Trophoblast cell (in vitro differentiated cells and primary cell): ENCODE measurements at regions not wholly inside any gene's neighbourhood (a gene's known extent, or its start where the extent isn't known, plus 50 kb on each side); places are given as distances from the start of the nearest gene placed in this dataset.

Source experiments
- DNase-seq, 2 donors: peaks; one replicate each; pipeline ENCODE4 v3.0.0-alpha.2; 2016
- H2AFZ ChIP-seq: 2 replicates; pipeline ENCODE4 v1.6.1; 2013; ENCODE audit warnings: low read length, moderate library complexity, mild to moderate bottlenecking; ENCODE audit not compliant: insufficient read depth, poor library complexity
- H2AK5ac ChIP-seq: 2 replicates; pipeline ENCODE4 v1.6.1; 2013; ENCODE audit warnings: mild to moderate bottlenecking, low read length
- H2BK120ac ChIP-seq: 2 replicates; pipeline ENCODE4 v1.6.1; 2013; ENCODE audit warnings: low read length, mild to moderate bottlenecking, moderate library complexity; ENCODE audit not compliant: insufficient read depth, poor library complexity
- H2BK12ac ChIP-seq: 2 replicates; pipeline ENCODE4 v1.6.1; 2013; ENCODE audit warnings: mild to moderate bottlenecking, low read length, moderate library complexity
- H2BK5ac ChIP-seq: 2 replicates; pipeline ENCODE4 v1.6.1; 2013; ENCODE audit warnings: low read length, low read depth, moderate library complexity, mild to moderate bottlenecking; ENCODE audit not compliant: poor library complexity
- H3K14ac ChIP-seq: 2 replicates; pipeline ENCODE4 v1.6.1; 2013; ENCODE audit warnings: mild to moderate bottlenecking, low read length
- H3K18ac ChIP-seq: 2 replicates; pipeline ENCODE4 v1.6.1; 2013; ENCODE audit warnings: mild to moderate bottlenecking, low read length
- H3K23ac ChIP-seq: 2 replicates; pipeline ENCODE4 v1.6.1; 2013; ENCODE audit warnings: low read length
- H3K27ac ChIP-seq: 2 replicates; pipeline ENCODE4 v1.5.1; 2013; ENCODE audit warnings: low read depth, mild to moderate bottlenecking, inconsistent platforms, low read length, moderate library complexity
- H3K27me3 ChIP-seq: 2 replicates; pipeline ENCODE4 v1.6.1; 2013; ENCODE audit warnings: inconsistent platforms, mild to moderate bottlenecking, low read length, moderate library complexity; ENCODE audit not compliant: insufficient read depth
- H3K36me3 ChIP-seq, 2 experiments: 1 replicate in 1 of 2; 2 replicates in 1 of 2; pipeline ENCODE4 v1.6.1; 2013; ENCODE audit warnings: low read length in 2 of 2, mild to moderate bottlenecking in 2 of 2, moderate library complexity in 1 of 2; ENCODE audit not compliant: insufficient read depth in 2 of 2, control insufficient read depth in 1 of 2
- H3K4ac ChIP-seq: 2 replicates; pipeline ENCODE4 v1.6.1; 2013; ENCODE audit warnings: low read depth, mild to moderate bottlenecking, low read length, moderate library complexity
- H3K4me1 ChIP-seq, 2 experiments: 1 replicate in 1 of 2; 2 replicates in 1 of 2; pipeline ENCODE4 v1.6.1; 2013; ENCODE audit warnings: low read length in 2 of 2, mild to moderate bottlenecking in 2 of 2, moderate library complexity in 1 of 2; ENCODE audit not compliant: insufficient read depth in 2 of 2, control insufficient read depth in 1 of 2
- H3K4me2 ChIP-seq: 2 replicates; pipeline ENCODE4 v1.6.1; 2013; ENCODE audit warnings: inconsistent platforms, mild to moderate bottlenecking, low read length, moderate library complexity
- H3K4me3 ChIP-seq: 2 replicates; pipeline ENCODE4 v1.5.1; 2013; ENCODE audit warnings: mild to moderate bottlenecking, low read depth, low read length, inconsistent platforms
- H3K79me1 ChIP-seq: one replicate; pipeline ENCODE4 v1.6.1; 2013; ENCODE audit warnings: low read length
- H3K79me2 ChIP-seq: 2 replicates; pipeline ENCODE4 v1.6.1; 2013; ENCODE audit warnings: low read length, mild to moderate bottlenecking; ENCODE audit not compliant: control insufficient read depth, insufficient read depth, poor library complexity
- H3K9ac ChIP-seq: 2 replicates; pipeline ENCODE4 v1.6.1; 2013; ENCODE audit warnings: mild to moderate bottlenecking, low read length
- H3K9me3 ChIP-seq: 2 replicates; pipeline ENCODE4 v1.6.1; 2013; ENCODE audit warnings: low read depth, mild to moderate bottlenecking, control low read depth, inconsistent platforms, low read length; ENCODE audit not compliant: insufficient read depth
- H4K12ac ChIP-seq: 2 replicates; pipeline ENCODE4 v1.6.1; 2013; ENCODE audit warnings: low read depth, mild to moderate bottlenecking, low read length, moderate library complexity
- H4K8ac ChIP-seq: 2 replicates; pipeline ENCODE4 v1.6.1; 2013; ENCODE audit warnings: low read depth, mild to moderate bottlenecking, low read length, moderate library complexity
- H4K91ac ChIP-seq: one replicate; pipeline ENCODE4 v1.6.1; 2013; ENCODE audit warnings: low read depth, mild to moderate bottlenecking, low read length, moderate library complexity
- WGBS: extraction: QIAGEN DNeasy Blood & Tissue Kit; methylation state at CpG from one replicate; pipeline ENCODE4 v1.1.7; 2013; ENCODE audit warnings: missing lambda C conversion rate; ENCODE audit not compliant: insufficient read length, insufficient coverage; ENCODE audit errors: extremely low coverage; 5-methylcytosine and 5-hydroxymethylcytosine counted together

DNA sequence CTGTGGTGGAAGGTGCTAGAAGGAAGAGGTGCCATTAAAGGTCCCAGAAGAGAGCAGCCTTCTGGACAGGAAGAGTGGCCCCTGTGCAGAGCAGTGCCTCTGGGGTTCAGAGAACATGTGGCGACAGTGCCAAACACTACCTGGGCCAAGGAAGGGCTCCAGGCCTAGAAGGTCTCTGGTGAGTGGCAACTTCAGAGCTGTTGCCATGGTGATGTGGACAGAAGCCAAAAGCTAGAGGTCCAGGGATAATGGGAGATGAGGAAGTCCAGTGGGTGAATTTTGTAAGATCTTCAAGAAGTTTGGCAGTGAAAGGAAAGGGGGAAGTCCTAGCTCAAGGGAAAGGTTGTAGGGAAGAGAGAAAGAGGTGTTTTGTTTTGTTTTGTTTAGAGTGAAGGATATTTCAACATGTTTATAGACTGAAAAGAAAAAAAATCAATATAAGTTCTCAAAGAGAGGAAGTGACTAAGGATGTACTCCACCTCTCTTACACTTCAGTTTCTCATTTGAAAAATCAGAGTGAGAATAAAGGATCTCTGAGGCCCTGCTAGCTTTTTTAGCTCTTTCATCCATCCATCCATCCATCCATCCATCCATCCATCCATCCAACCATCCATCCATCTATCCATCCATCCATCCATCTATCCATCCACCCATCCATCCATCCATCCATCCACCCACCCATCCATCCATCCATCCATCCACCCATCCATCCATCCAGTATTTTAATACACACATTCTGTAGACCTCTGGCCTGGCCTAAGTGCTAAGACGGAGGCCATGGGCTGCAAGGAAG is 77.1 kb upstream of the DUSP5 start:
- no peak overlapping the region for H2BK12ac ChIP-seq
- H3K79me1 ChIP-seq, result peaks cover 3% of the 10 kb centered on the region
- no CpG with 5 or more reads among the region's 2 CpGs for WGBS
- no peak overlapping the region for H3K4me2 ChIP-seq
- no peak overlapping the region for H3K4me3 ChIP-seq
- no peak overlapping the region for H3K4ac ChIP-seq
- no peak overlapping the region for H4K91ac ChIP-seq
- no peak overlapping the region for H3K9ac ChIP-seq
- H4K8ac ChIP-seq, result no peak overlapping the region
- no peak overlapping the region for H4K12ac ChIP-seq
- no peak overlapping the region for H2BK5ac ChIP-seq
- H3K14ac ChIP-seq, result no peak overlapping the region
- no peak overlapping the region for H2AK5ac ChIP-seq
- no peaks in the 10 kb centered on the region for H3K27me3 ChIP-seq
- H3K36me3 ChIP-seq, result no peaks in the 10 kb centered on the region
- H2AFZ ChIP-seq, result no peak overlapping the region
- no peak overlapping the region for H3K23ac ChIP-seq
- DNase-seq, result no peak
- H3K9me3 ChIP-seq, result peaks cover 5% of the 10 kb centered on the region
- H3K79me2 ChIP-seq, result no peaks in the 10 kb centered on the region
- no peak overlapping the region for H3K27ac ChIP-seq
- H3K4me1 ChIP-seq, result peaks cover 2 to 3% of the 10 kb centered on the region in 2 experiments
- no peak overlapping the region for H2BK120ac ChIP-seq
- no peak overlapping the region for H3K18ac ChIP-seq

DNA sequence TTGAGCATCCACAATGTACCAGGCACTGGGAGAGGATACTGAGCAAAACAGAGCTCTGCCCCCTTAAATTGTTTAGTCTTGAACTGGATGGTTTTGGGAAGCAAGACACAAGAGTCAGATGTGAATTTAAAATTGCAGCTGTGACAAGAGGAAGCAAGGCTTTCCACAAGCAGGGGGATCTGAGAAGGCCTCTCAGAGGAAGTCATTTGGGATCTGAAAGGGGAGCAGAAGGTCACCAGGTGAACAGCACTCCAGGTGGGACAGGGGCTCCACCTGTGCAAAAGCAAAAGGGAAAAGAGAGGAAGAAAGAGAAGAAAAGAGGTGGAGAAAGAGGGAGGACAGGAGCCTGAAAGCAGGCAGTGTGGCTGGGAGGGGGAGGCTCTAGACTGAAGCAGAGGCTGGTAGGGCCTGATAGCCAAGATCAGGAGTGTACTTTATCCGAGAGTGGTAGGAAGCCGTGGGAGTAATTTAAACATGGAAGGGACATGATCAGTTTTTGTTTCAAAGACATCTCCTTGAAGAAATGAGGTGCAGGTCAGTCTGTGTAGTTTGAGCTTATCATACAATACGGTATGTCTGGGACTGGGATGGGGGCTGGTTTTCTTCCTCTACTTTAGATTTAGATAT is 76.1 kb upstream of the DUSP5 start:
- Histone ChIP-seq H3K79me1 (peaks cover 2% of the 10 kb centered on the region), H2BK5ac (no peak overlapping the region), H2BK12ac (no peak overlapping the region), H4K8ac (no peak overlapping the region), H2AK5ac (no peak overlapping the region), H3K9ac (no peak overlapping the region), H4K12ac (no peak overlapping the region), H3K79me2 (no peaks in the 10 kb centered on the region), H2BK120ac (no peak overlapping the region), H3K9me3 (peaks cover 5% of the 10 kb centered on the region), H3K4ac (no peak overlapping the region), H3K36me3 (no peaks in the 10 kb centered on the region), H3K23ac (no peak overlapping the region), H3K4me3 (no peak overlapping the region), H2AFZ (no peak overlapping the region), H3K27ac (no peak overlapping the region), H3K14ac (no peak overlapping the region), H3K4me1 (no peaks in the 10 kb centered on the region), H3K4me2 (no peak overlapping the region), H3K27me3 (no peaks in the 10 kb centered on the region), H4K91ac (no peak overlapping the region), H3K18ac (no peak overlapping the region)
- no peak for DNase-seq
- WGBS, result no CpG with 5 or more reads among the region's 3 CpGs

DNA sequence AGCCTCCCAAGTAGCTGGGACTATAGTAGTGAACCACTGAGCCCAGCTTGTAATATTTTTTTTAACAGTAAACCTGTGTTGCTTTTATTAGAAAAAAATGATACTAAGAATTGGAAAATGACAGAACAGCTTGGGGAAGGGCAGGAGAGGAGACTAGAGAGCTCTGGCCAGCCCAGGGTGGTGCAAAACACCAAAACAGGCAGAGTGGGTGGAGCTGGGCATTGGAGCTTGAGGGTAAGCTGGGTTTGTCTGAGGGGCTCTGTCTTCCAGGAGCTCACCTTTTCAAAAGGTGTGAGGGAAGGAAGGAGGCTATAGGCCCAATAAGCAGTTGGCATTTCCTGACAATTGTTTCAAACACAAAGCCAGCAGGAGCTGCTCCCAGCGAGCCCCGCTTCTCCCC is 75.2 kb upstream of the DUSP5 start:
- H4K91ac ChIP-seq, result no peak overlapping the region
- no peak overlapping the region for H4K8ac ChIP-seq
- H3K4me1 ChIP-seq, result no peaks in the 10 kb centered on the region
- DNase-seq, result no peak
- H3K9ac ChIP-seq, result no peak overlapping the region
- no peaks in the 10 kb centered on the region for H3K27me3 ChIP-seq
- H3K4ac ChIP-seq, result no peak overlapping the region
- H3K79me2 ChIP-seq, result no peaks in the 10 kb centered on the region
- H3K4me3 ChIP-seq, result no peak overlapping the region
- no peak overlapping the region for H3K23ac ChIP-seq
- H3K79me1 ChIP-seq, result peaks cover 5% of the 10 kb centered on the region
- H3K4me2 ChIP-seq, result no peak overlapping the region
- no peak overlapping the region for H2AK5ac ChIP-seq
- no peak overlapping the region for H3K18ac ChIP-seq
- H3K36me3 ChIP-seq, result no peaks in the 10 kb centered on the region
- H2BK5ac ChIP-seq, result no peak overlapping the region
- no peak overlapping the region for H3K14ac ChIP-seq
- WGBS, result no CpG with 5 or more reads among the region's 2 CpGs
- H3K27ac ChIP-seq, result no peak overlapping the region
- H4K12ac ChIP-seq, result no peak overlapping the region
- H2AFZ ChIP-seq, result no peak overlapping the region
- no peak overlapping the region for H2BK120ac ChIP-seq
- no peaks in the 10 kb centered on the region for H3K9me3 ChIP-seq
- H2BK12ac ChIP-seq, result no peak overlapping the region

- no peaks in the 10 kb centered on the region for H3K27me3 ChIP-seq
- no peak overlapping the region for H3K4me3 ChIP-seq
- H2BK5ac ChIP-seq, result no peak overlapping the region
- no peak overlapping the region for H2AK5ac ChIP-seq
- H3K9ac ChIP-seq, result no peak overlapping the region
- H3K4me2 ChIP-seq, result no peak overlapping the region
- H3K23ac ChIP-seq, result no peak overlapping the region
- H4K8ac ChIP-seq, result no peak overlapping the region
- H3K79me2 ChIP-seq, result no peaks in the 10 kb centered on the region
- H3K36me3 ChIP-seq, result no peaks in the 10 kb centered on the region
- no peak overlapping the region for H2BK12ac ChIP-seq
- H3K4me1 ChIP-seq, result no peaks in the 10 kb centered on the region
- no peak overlapping the region for H3K14ac ChIP-seq
- H3K27ac ChIP-seq, result no peak overlapping the region
- no peak for DNase-seq
- peaks cover 5% of the 10 kb centered on the region for H3K79me1 ChIP-seq
- no peak overlapping the region for H3K18ac ChIP-seq
- no peak overlapping the region for H4K91ac ChIP-seq
- no peak overlapping the region for H2AFZ ChIP-seq
- H2BK120ac ChIP-seq, result no peak overlapping the region
- no peaks in the 10 kb centered on the region for H3K9me3 ChIP-seq
- H4K12ac ChIP-seq, result no peak overlapping the region
- no peak overlapping the region for H3K4ac ChIP-seq
- WGBS, result no CpG with 5 or more reads among the region's 6 CpGs
These were observed 74.1 kb upstream of the DUSP5 start for GRCh38 chr10:110423650-110424049.
